ENCODE measurements at regions not wholly inside any gene's neighbourhood (a gene's known extent, or its start where the extent isn't known, plus 50 kb on each side); places are given as distances from the start of the nearest gene placed in this dataset.

- H3K23ac ChIP-seq (ENCODE audit: low read length): no peak overlapping the region
- no peak overlapping the region for H2AK5ac ChIP-seq (ENCODE audit: low read length)
- no peak overlapping the region for H3K9ac ChIP-seq (ENCODE audit: low read length)
- no peaks in the 10 kb centered on the region for H3K79me1 ChIP-seq (ENCODE audit: low read length)
- H3K36me3 ChIP-seq (ENCODE audit: control insufficient read depth, insufficient read depth, low read length): no peaks in the 10 kb centered on the region
- no peak overlapping the region for H3K27ac ChIP-seq (ENCODE audit: low read depth, low read length)
- WGBS (ENCODE audit: extremely low coverage, insufficient coverage, low lambda C conversion rate): no CpG with 5 or more reads among the region's 1 CpG
- no peaks in the 10 kb centered on the region for H3K4me1 ChIP-seq (ENCODE audit: control insufficient read depth, low read depth, low read length)
- DNase-seq: no peak
- no peak overlapping the region for H3K18ac ChIP-seq (ENCODE audit: low read length)
- H4K5ac ChIP-seq (ENCODE audit: low read length): no peak overlapping the region
- H2BK5ac ChIP-seq (ENCODE audit: low read length): no peak overlapping the region
- no peak overlapping the region for H3K56ac ChIP-seq (ENCODE audit: low read length)
- no peaks in the 10 kb centered on the region for H3K79me2 ChIP-seq (ENCODE audit: control insufficient read depth, insufficient read depth, low read length)
- no peak overlapping the region for H3K4me3 ChIP-seq (ENCODE audit: low read length)
- no peak overlapping the region for H2BK15ac ChIP-seq (replicated peaks; ENCODE audit: low read depth)
- H3K4me2 ChIP-seq (ENCODE audit: low read length): no peak overlapping the region
- H2BK120ac ChIP-seq (ENCODE audit: low read depth, low read length): no peak overlapping the region
- no peak overlapping the region for H3K4ac ChIP-seq (ENCODE audit: low read depth, low read length)
- no peaks in the 10 kb centered on the region for H3K27me3 ChIP-seq (ENCODE audit: insufficient read depth, low read length, poor library complexity)
- H4K8ac ChIP-seq (ENCODE audit: low read depth, low read length): no peak overlapping the region
These were observed 320.3 kb upstream of the TGFBR2 start for GRCh38 chr3:30286007-30286669.

GRCh38 chr3:30286811-30287210 lies 319.6 kb upstream of the TGFBR2 start:
- H3K4ac ChIP-seq (ENCODE audit: low read depth, low read length): no peak overlapping the region
- no peak overlapping the region for H3K18ac ChIP-seq (ENCODE audit: low read length)
- no peak overlapping the region for H4K5ac ChIP-seq (ENCODE audit: low read length)
- H3K79me1 ChIP-seq (ENCODE audit: low read length): no peaks in the 10 kb centered on the region
- DNase-seq: no peak
- no peaks in the 10 kb centered on the region for H3K79me2 ChIP-seq (ENCODE audit: control insufficient read depth, insufficient read depth, low read length)
- no peak overlapping the region for H3K4me2 ChIP-seq (ENCODE audit: low read length)
- no peak overlapping the region for H3K56ac ChIP-seq (ENCODE audit: low read length)
- H2AK5ac ChIP-seq (ENCODE audit: low read length): no peak overlapping the region
- H3K4me3 ChIP-seq (ENCODE audit: low read length): no peak overlapping the region
- H2BK5ac ChIP-seq (ENCODE audit: low read length): no peak overlapping the region
- no peaks in the 10 kb centered on the region for H3K36me3 ChIP-seq (ENCODE audit: control insufficient read depth, insufficient read depth, low read length)
- no peaks in the 10 kb centered on the region for H3K4me1 ChIP-seq (ENCODE audit: control insufficient read depth, low read depth, low read length)
- no peaks in the 10 kb centered on the region for H3K27me3 ChIP-seq (ENCODE audit: insufficient read depth, low read length, poor library complexity)
- no peak overlapping the region for H4K8ac ChIP-seq (ENCODE audit: low read depth, low read length)
- H3K9ac ChIP-seq (ENCODE audit: low read length): no peak overlapping the region
- no CpG with 5 or more reads among the region's 2 CpGs for WGBS (ENCODE audit: extremely low coverage, insufficient coverage, low lambda C conversion rate)
- H3K27ac ChIP-seq (ENCODE audit: low read depth, low read length): no peak overlapping the region
- H2BK15ac ChIP-seq (replicated peaks; ENCODE audit: low read depth): no peak overlapping the region
- H2BK120ac ChIP-seq (ENCODE audit: low read depth, low read length): no peak overlapping the region
- H3K23ac ChIP-seq (ENCODE audit: low read length): no peak overlapping the region

- Histone ChIP-seq H2BK120ac (ENCODE audit: low read depth, low read length) (no peak overlapping the region), H2AK5ac (ENCODE audit: low read length) (no peak overlapping the region), H3K36me3 (ENCODE audit: control insufficient read depth, insufficient read depth, low read length) (no peaks in the 10 kb centered on the region), H3K56ac (ENCODE audit: low read length) (no peak overlapping the region), H3K4me2 (ENCODE audit: low read length) (no peak overlapping the region), H3K4me3 (ENCODE audit: low read length) (no peak overlapping the region), H3K9ac (ENCODE audit: low read length) (no peak overlapping the region), H2BK5ac (ENCODE audit: low read length) (no peak overlapping the region), H3K4me1 (ENCODE audit: control insufficient read depth, low read depth, low read length) (peaks cover under 1% of the 10 kb centered on the region), H4K5ac (ENCODE audit: low read length) (no peak overlapping the region), H3K23ac (ENCODE audit: low read length) (no peak overlapping the region), H4K8ac (ENCODE audit: low read depth, low read length) (no peak overlapping the region), H2BK15ac (replicated peaks; ENCODE audit: low read depth) (no peak overlapping the region), H3K27me3 (ENCODE audit: insufficient read depth, low read length, poor library complexity) (no peaks in the 10 kb centered on the region), H3K79me1 (ENCODE audit: low read length) (no peaks in the 10 kb centered on the region), H3K27ac (ENCODE audit: low read depth, low read length) (no peak overlapping the region), H3K4ac (ENCODE audit: low read depth, low read length) (no peak overlapping the region), H3K18ac (ENCODE audit: low read length) (no peak overlapping the region), H3K79me2 (ENCODE audit: control insufficient read depth, insufficient read depth, low read length) (no peaks in the 10 kb centered on the region)
- DNase-seq: no peak
These were observed 317.6 kb upstream of the TGFBR2 start for GRCh38 chr3:30288830-30289229.

DNA sequence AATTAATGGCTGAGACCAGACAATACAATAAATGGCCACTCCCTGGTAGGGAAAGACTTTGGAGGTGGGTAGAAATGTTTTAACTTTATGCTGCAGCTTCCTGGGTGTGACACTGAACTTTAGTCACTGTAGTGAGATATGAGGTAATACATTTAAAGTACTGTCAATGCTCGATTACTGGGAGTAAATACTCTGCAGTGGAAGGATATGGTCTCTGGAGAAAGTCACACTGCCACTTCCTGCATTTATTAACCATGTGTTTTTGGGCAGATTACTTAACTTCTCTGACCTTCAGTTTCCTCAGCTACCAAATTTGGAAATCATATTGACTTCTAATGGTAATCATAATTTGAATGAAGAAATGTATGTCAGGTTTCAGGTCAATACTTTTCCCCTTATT lies 317.1 kb upstream of the TGFBR2 start:
- H3K36me3 ChIP-seq (ENCODE audit: control insufficient read depth, insufficient read depth, low read length): no peaks in the 10 kb centered on the region
- H3K79me1 ChIP-seq (ENCODE audit: low read length): no peaks in the 10 kb centered on the region
- no peak overlapping the region for H3K56ac ChIP-seq (ENCODE audit: low read length)
- H3K4me3 ChIP-seq (ENCODE audit: low read length): no peak overlapping the region
- H2BK15ac ChIP-seq (replicated peaks; ENCODE audit: low read depth): no peak overlapping the region
- no peak overlapping the region for H3K4me2 ChIP-seq (ENCODE audit: low read length)
- no peak overlapping the region for H3K23ac ChIP-seq (ENCODE audit: low read length)
- H3K27ac ChIP-seq (ENCODE audit: low read depth, low read length): no peak overlapping the region
- H3K9ac ChIP-seq (ENCODE audit: low read length): no peak overlapping the region
- H3K27me3 ChIP-seq (ENCODE audit: insufficient read depth, low read length, poor library complexity): no peaks in the 10 kb centered on the region
- WGBS (ENCODE audit: extremely low coverage, insufficient coverage, low lambda C conversion rate): no CpG with 5 or more reads among the region's 1 CpG
- no peak for DNase-seq
- H2BK5ac ChIP-seq (ENCODE audit: low read length): no peak overlapping the region
- no peak overlapping the region for H4K5ac ChIP-seq (ENCODE audit: low read length)
- H3K4me1 ChIP-seq (ENCODE audit: control insufficient read depth, low read depth, low read length): peaks cover 2% of the 10 kb centered on the region
- no peak overlapping the region for H2BK120ac ChIP-seq (ENCODE audit: low read depth, low read length)
- H3K4ac ChIP-seq (ENCODE audit: low read depth, low read length): no peak overlapping the region
- no peak overlapping the region for H4K8ac ChIP-seq (ENCODE audit: low read depth, low read length)
- H3K18ac ChIP-seq (ENCODE audit: low read length): no peak overlapping the region
- no peak overlapping the region for H2AK5ac ChIP-seq (ENCODE audit: low read length)
- H3K79me2 ChIP-seq (ENCODE audit: control insufficient read depth, insufficient read depth, low read length): no peaks in the 10 kb centered on the region

DNA sequence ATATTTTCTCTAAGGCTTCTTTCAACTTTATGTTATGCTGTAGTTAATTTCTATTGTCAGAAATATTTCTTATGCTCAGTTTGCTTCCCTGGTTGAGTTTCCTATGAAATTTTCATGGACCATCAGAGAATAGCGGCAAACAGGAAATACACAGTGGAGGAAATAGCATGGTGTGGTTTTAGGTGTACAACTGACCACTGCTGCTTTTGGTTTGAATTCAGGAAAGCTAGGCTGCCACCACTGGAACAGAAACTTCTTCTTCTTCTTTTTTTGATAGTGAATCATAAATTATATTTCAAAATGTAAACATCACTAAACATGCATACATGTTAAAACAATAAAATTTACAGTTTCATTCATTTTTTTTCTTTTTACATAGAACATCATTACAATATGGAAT lies 316.6 kb upstream of the TGFBR2 start:
- Histone ChIP-seq H2BK15ac (replicated peaks; ENCODE audit: low read depth) (no peak overlapping the region), H4K8ac (ENCODE audit: low read depth, low read length) (no peak overlapping the region), H3K36me3 (ENCODE audit: control insufficient read depth, insufficient read depth, low read length) (no peaks in the 10 kb centered on the region), H3K79me1 (ENCODE audit: low read length) (no peaks in the 10 kb centered on the region), H3K27me3 (ENCODE audit: insufficient read depth, low read length, poor library complexity) (no peaks in the 10 kb centered on the region), H2AK5ac (ENCODE audit: low read length) (no peak overlapping the region), H3K9ac (ENCODE audit: low read length) (no peak overlapping the region), H3K4me2 (ENCODE audit: low read length) (no peak overlapping the region), H4K5ac (ENCODE audit: low read length) (no peak overlapping the region), H3K56ac (ENCODE audit: low read length) (no peak overlapping the region), H2BK5ac (ENCODE audit: low read length) (no peak overlapping the region), H3K18ac (ENCODE audit: low read length) (no peak overlapping the region), H3K4ac (ENCODE audit: low read depth, low read length) (no peak overlapping the region), H3K27ac (ENCODE audit: low read depth, low read length) (no peak overlapping the region), H3K79me2 (ENCODE audit: control insufficient read depth, insufficient read depth, low read length) (no peaks in the 10 kb centered on the region), H3K23ac (ENCODE audit: low read length) (no peak overlapping the region), H3K4me3 (ENCODE audit: low read length) (no peak overlapping the region), H2BK120ac (ENCODE audit: low read depth, low read length) (no peak overlapping the region), H3K4me1 (ENCODE audit: control insufficient read depth, low read depth, low read length) (peaks cover 2% of the 10 kb centered on the region)
- no CpG with 5 or more reads among the region's 1 CpG for WGBS (ENCODE audit: extremely low coverage, insufficient coverage, low lambda C conversion rate)
- no peak for DNase-seq

DNA sequence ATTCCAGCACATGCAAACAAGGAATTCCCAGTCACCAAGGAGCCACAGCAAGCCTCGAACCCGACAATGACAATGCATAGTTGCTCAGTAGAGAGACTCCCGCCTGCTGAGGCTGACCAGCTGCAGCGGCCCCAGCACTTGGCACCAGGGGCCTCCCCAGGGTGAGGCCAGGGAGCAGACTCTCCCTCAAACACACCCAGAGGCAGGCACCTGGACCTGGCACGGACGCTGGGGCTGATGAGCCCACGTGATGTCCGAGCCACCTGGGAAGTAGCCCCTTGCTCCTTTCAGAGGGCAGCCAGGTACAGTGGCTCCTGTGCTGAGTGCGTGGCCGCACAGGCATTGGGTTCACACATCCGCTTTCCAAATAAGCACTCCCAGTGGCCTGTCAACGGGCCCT lies 315.9 kb upstream of the TGFBR2 start:
- H2AK5ac ChIP-seq (ENCODE audit: low read length): no peak overlapping the region
- H3K27me3 ChIP-seq (ENCODE audit: insufficient read depth, low read length, poor library complexity): no peaks in the 10 kb centered on the region
- peaks cover 2% of the 10 kb centered on the region for H3K4me1 ChIP-seq (ENCODE audit: control insufficient read depth, low read depth, low read length)
- H3K4ac ChIP-seq (ENCODE audit: low read depth, low read length): no peak overlapping the region
- H3K9ac ChIP-seq (ENCODE audit: low read length): no peak overlapping the region
- no peaks in the 10 kb centered on the region for H3K36me3 ChIP-seq (ENCODE audit: control insufficient read depth, insufficient read depth, low read length)
- WGBS (ENCODE audit: extremely low coverage, insufficient coverage, low lambda C conversion rate): no CpG with 5 or more reads among the region's 12 CpGs
- H3K56ac ChIP-seq (ENCODE audit: low read length): no peak overlapping the region
- H3K79me1 ChIP-seq (ENCODE audit: low read length): no peaks in the 10 kb centered on the region
- H4K5ac ChIP-seq (ENCODE audit: low read length): no peak overlapping the region
- no peak overlapping the region for H4K8ac ChIP-seq (ENCODE audit: low read depth, low read length)
- H3K79me2 ChIP-seq (ENCODE audit: control insufficient read depth, insufficient read depth, low read length): no peaks in the 10 kb centered on the region
- H3K4me2 ChIP-seq (ENCODE audit: low read length): no peak overlapping the region
- DNase-seq: no peak
- no peak overlapping the region for H2BK120ac ChIP-seq (ENCODE audit: low read depth, low read length)
- no peak overlapping the region for H2BK5ac ChIP-seq (ENCODE audit: low read length)
- H3K27ac ChIP-seq (ENCODE audit: low read depth, low read length): no peak overlapping the region
- H3K18ac ChIP-seq (ENCODE audit: low read length): no peak overlapping the region
- H2BK15ac ChIP-seq (replicated peaks; ENCODE audit: low read depth): no peak overlapping the region
- H3K4me3 ChIP-seq (ENCODE audit: low read length): no peak overlapping the region
- no peak overlapping the region for H3K23ac ChIP-seq (ENCODE audit: low read length)

Measured in mesendoderm (in vitro differentiated cells).